AG04450 (cell line): ENCODE measurements at regions not wholly inside any gene's neighbourhood (a gene's known extent, or its start where the extent isn't known, plus 50 kb on each side); places are given as distances from the start of the nearest gene placed in this dataset.
"Not testable (repeated sequence)": the region's sequence is repeated elsewhere in the genome, so short reads cannot be mapped to it uniquely, and the experiment has no call there.

Experiments used
- CTCF ChIA-PET: fragments of 300-600, 350-600 bp; formaldehyde crosslinking; extraction: SDS; loops from one replicate; lab custom pipeline; 2022; ENCODE audit warnings: antibody characterized with exemption, inconsistent platforms; lab: Charles Lee
- POLR2A ChIA-PET: fragments of 350-600 bp; formaldehyde crosslinking; extraction: SDS; loops from one replicate; lab custom pipeline; 2021; ENCODE audit warnings: antibody characterized with exemption, inconsistent platforms; lab: Yijun Ruan, JAX
- DNase-seq: peaks from one replicate; pipeline ENCODE4 v3.0.0-alpha.2; 2011; ENCODE audit warnings: low read depth, low spot score
- H3K27ac ChIP-seq: one replicate; pipeline ENCODE4 v1.5.1; 2012; ENCODE audit warnings: low read depth, low read length, control low read depth
- H3K27me3 ChIP-seq: one replicate; pipeline ENCODE4 v1.6.0; 2012; ENCODE audit warnings: low read length; ENCODE audit not compliant: control insufficient read depth, insufficient read depth
- H3K4me3 ChIP-seq: 2 replicates; pipeline ENCODE4 v1.5.1; 2011; ENCODE audit warnings: mild to moderate bottlenecking, low read depth, low read length, control low read depth
- H3K9me3 ChIP-seq: 2 replicates; pipeline ENCODE4 v1.5.1; 2012; ENCODE audit warnings: low read length; ENCODE audit not compliant: control insufficient read depth, insufficient read depth
- CTCF ChIP-seq: IDR thresholded peaks from 2 replicates; pipeline ENCODE4 v1.5.1; 2011; ENCODE audit warnings: low read depth, low read length, control low read depth, inconsistent platforms

GRCh38 chr7:82669141-82669540 is 225.6 kb upstream of the CACNA2D1 start:
- no peak overlapping the region for H3K4me3 ChIP-seq
- no peaks in the 10 kb centered on the region for H3K9me3 ChIP-seq
- no peak overlapping the region for H3K27ac ChIP-seq
- no peaks in the 10 kb centered on the region for H3K27me3 ChIP-seq
- CTCF ChIA-PET = no interaction called here
- no peak for TF ChIP-seq CTCF
- POLR2A ChIA-PET = no interaction called here
- no peak for DNase-seq

- H3K27me3 ChIP-seq = no peaks in the 10 kb centered on the region
- POLR2A ChIA-PET = no interaction called here
- H3K4me3 ChIP-seq = no peak overlapping the region
- CTCF ChIA-PET = no interaction called here
- DNase-seq = no peak
- H3K9me3 ChIP-seq = no peaks in the 10 kb centered on the region
- no peak for TF ChIP-seq CTCF
- H3K27ac ChIP-seq = no peak overlapping the region
Observed at GRCh38 chr7:82668676-82669075, 225.1 kb upstream of the CACNA2D1 start.

- Histone ChIP-seq H3K27ac (no peak overlapping the region), H3K27me3 (no peaks in the 10 kb centered on the region), H3K4me3 (no peak overlapping the region), H3K9me3 (no peaks in the 10 kb centered on the region)
- no peak for DNase-seq
- ChIA-PET CTCF (no interaction called here), POLR2A (interaction anchor here (0.6 kb wide), 1 partner anchor 845 kb away, joined by 4 read pairs; no protein-coding TSS in a partner anchor)
- TF ChIP-seq CTCF = no peak
Observed at GRCh38 chr7:82665966-82666507, 222.5 kb upstream of the CACNA2D1 start.

GRCh38 chr7:82655965-82656364 is 212.4 kb upstream of the CACNA2D1 start:
- Histone ChIP-seq H3K27ac (no peak overlapping the region), H3K27me3 (no peaks in the 10 kb centered on the region), H3K4me3 (no peak overlapping the region), H3K9me3 (no peaks in the 10 kb centered on the region; the same call in 1 of the 2 replicates)
- ChIA-PET POLR2A (interaction anchor here (1.0 kb wide), 1 partner anchor 1165 kb away, joined by 3 read pairs; no protein-coding TSS in a partner anchor), CTCF (no interaction called here)
- DNase-seq = no peak
- no peak for TF ChIP-seq CTCF

- H3K27me3 ChIP-seq, CTCF ChIA-PET, H3K4me3 ChIP-seq, H3K27ac ChIP-seq, POLR2A ChIA-PET, H3K9me3 ChIP-seq, DNase-seq: not testable (repeated sequence)
Observed at GRCh38 chr7:82650095-82650494, 206.5 kb upstream of the CACNA2D1 start.
